ENCODE measurements at regions not wholly inside any gene's neighbourhood (a gene's known extent, or its start where the extent isn't known, plus 50 kb on each side); places are given as distances from the start of the nearest gene placed in this dataset.

- no peak for DNase-seq (ENCODE audit: extremely low spot score)
- ChIA-PET CTCF (interaction anchor here (0.9 to 1.2 kb wide), 2 partner anchors 10 to 17 kb away, joined by 3 read pairs; no protein-coding TSS in a partner anchor), POLR2A (no interaction called here)
- no peak for TF ChIP-seq CTCF (IDR thresholded peaks at IDR 0.05; ENCODE audit: control extremely low read depth, extremely low read depth, low read depth, missing control alignments)
Observed at GRCh38 chr17:37838276-37838675, 85.9 kb upstream of the TBC1D3K start.

GRCh38 chr17:37836593-37836992 is 87.6 kb upstream of the TBC1D3K start:
- ChIA-PET CTCF (interaction anchor here (1.2 to 1.6 kb wide), 3 partner anchors 8 to 12 kb away, joined by 3 to 4 read pairs (median 4); no protein-coding TSS in a partner anchor), POLR2A (no interaction called here)
- no peak for DNase-seq (ENCODE audit: extremely low spot score)
- no peak for TF ChIP-seq CTCF (IDR thresholded peaks at IDR 0.05; ENCODE audit: control extremely low read depth, extremely low read depth, low read depth, missing control alignments)

- no peak for TF ChIP-seq CTCF (IDR thresholded peaks at IDR 0.05; ENCODE audit: control extremely low read depth, extremely low read depth, low read depth, missing control alignments)
- DNase-seq (ENCODE audit: extremely low spot score), result no peak
- ChIA-PET CTCF (interaction anchor here (1.1 to 1.8 kb wide), 3 partner anchors 10 to 17 kb away, joined by 3 to 8 read pairs (median 4); no protein-coding TSS in a partner anchor), POLR2A (no interaction called here)
Observed at GRCh38 chr17:37834168-37834567, 89.3 kb upstream of the HNF1B start.

- TF ChIP-seq CTCF (IDR thresholded peaks at IDR 0.05; ENCODE audit: control extremely low read depth, extremely low read depth, low read depth, missing control alignments), result no peak
- ChIA-PET CTCF (interaction anchor here (0.7 to 2.0 kb wide), 5 partner anchors 8 to 17 kb away, joined by 3 to 8 read pairs (median 4); no protein-coding TSS in a partner anchor), POLR2A (no interaction called here)
- peak; percentile 62 for DNase-seq (ENCODE audit: extremely low spot score)
Observed at GRCh38 chr17:37833237-37833859, 88.5 kb upstream of the HNF1B start.

- DNase-seq (ENCODE audit: extremely low spot score), result no peak
- ChIA-PET CTCF (interaction anchor here (1.1 to 2.0 kb wide), 4 partner anchors 10 to 16 kb away, joined by 3 to 7 read pairs (median 4); no protein-coding TSS in a partner anchor), POLR2A (no interaction called here)
- TF ChIP-seq CTCF (IDR thresholded peaks at IDR 0.05; ENCODE audit: control extremely low read depth, extremely low read depth, low read depth, missing control alignments), result no peak
Observed at GRCh38 chr17:37831986-37832385, 87.1 kb upstream of the HNF1B start.

- no peak for TF ChIP-seq CTCF (IDR thresholded peaks at IDR 0.05; ENCODE audit: control extremely low read depth, extremely low read depth, low read depth, missing control alignments)
- ChIA-PET CTCF (interaction anchor here (1.1 to 2.0 kb wide), 4 partner anchors 10 to 16 kb away, joined by 3 to 7 read pairs (median 4); no protein-coding TSS in a partner anchor), POLR2A (no interaction called here)
- no peak for DNase-seq (ENCODE audit: extremely low spot score)
Observed at GRCh38 chr17:37831492-37831891, 86.6 kb upstream of the HNF1B start.

All from GM10248 (cell line).